Stimulated activated CD8-positive, alpha-beta memory T cell treated with anti-CD3 and anti-CD28 coated beads, Interleukin-7, amount 100 ng/mL, for 48 hours (primary cell): ENCODE measurements at regions not wholly inside any gene's neighbourhood (a gene's known extent, or its start where the extent isn't known, plus 50 kb on each side); places are given as distances from the start of the nearest gene placed in this dataset.
"Not testable (repeated sequence)": the region's sequence is repeated elsewhere in the genome, so short reads cannot be mapped to it uniquely, and the experiment has no call there.

Source experiments
- DNase-seq, 2 donors: peaks; one replicate each; pipeline ENCODE4 v3.0.0-alpha.2; 2020; ENCODE audit warnings: low read depth in 1 of 2; ENCODE audit errors: extremely low read depth in 1 of 2

GRCh38 chr2:174697255-174697654 is 67.0 kb downstream of the CHRNA1 start:
- DNase-seq, result peak; percentile 21 to 39

- DNase-seq, result no peak
Observed at GRCh38 chr2:174694920-174695319, 69.4 kb downstream of the CHRNA1 start.

- no peak for DNase-seq
Observed at GRCh38 chr2:174694196-174694878, 69.9 kb downstream of the CHRNA1 start.

- no peak for DNase-seq
Observed at GRCh38 chr2:174693344-174693743, 70.9 kb downstream of the CHRNA1 start.

- DNase-seq, result no peak
Observed at GRCh38 chr2:174692256-174692919, 71.9 kb downstream of the CHRNA1 start.

GRCh38 chr2:174691201-174691779 is 73.0 kb downstream of the CHRNA1 start:
- no peak for DNase-seq

GRCh38 chr2:174690026-174690425 is 74.2 kb downstream of the CHRNA1 start:
- no peak for DNase-seq

- DNase-seq, result no peak
Observed at GRCh38 chr2:174688079-174688478, 76.2 kb downstream of the CHRNA1 start.

GRCh38 chr2:174686430-174686829 is 77.8 kb downstream of the CHRNA1 start:
- no peak for DNase-seq

GRCh38 chr2:174683392-174683759 is 80.9 kb downstream of the CHRNA1 start:
- DNase-seq, result no peak

- peak in 1 of 2 donors; percentile 50 for DNase-seq
Observed at GRCh38 chr2:174682578-174683391, 81.5 kb downstream of the CHRNA1 start.

GRCh38 chr2:174682007-174682577 is 82.2 kb downstream of the CHRNA1 start:
- DNase-seq, result peak in 1 of 2 donors; percentile 21

GRCh38 chr2:174681099-174682006 is 82.9 kb downstream of the CHRNA1 start:
- DNase-seq, result no peak

GRCh38 chr2:174680221-174680620 is 82.6 kb upstream of the WIPF1 start:
- no peak for DNase-seq

GRCh38 chr2:174678395-174678794 is 80.8 kb upstream of the WIPF1 start:
- no peak for DNase-seq

GRCh38 chr2:174675615-174676014 is 78.0 kb upstream of the WIPF1 start:
- no peak for DNase-seq

- no peak for DNase-seq
Observed at GRCh38 chr2:174673876-174674275, 76.3 kb upstream of the WIPF1 start.

GRCh38 chr2:174673440-174673839 is 75.8 kb upstream of the WIPF1 start:
- no peak for DNase-seq

- DNase-seq, result not testable (repeated sequence)
Observed at GRCh38 chr2:174671532-174671931, 73.9 kb upstream of the WIPF1 start.

GRCh38 chr2:174670446-174670845 is 72.8 kb upstream of the WIPF1 start:
- no peak for DNase-seq
